ENCODE measurements at regions not wholly inside any gene's neighbourhood (a gene's known extent, or its start where the extent isn't known, plus 50 kb on each side); places are given as distances from the start of the nearest gene placed in this dataset.
"Not testable (repeated sequence)": the region's sequence is repeated elsewhere in the genome, so short reads cannot be mapped to it uniquely, and the experiment has no call there.

DNA sequence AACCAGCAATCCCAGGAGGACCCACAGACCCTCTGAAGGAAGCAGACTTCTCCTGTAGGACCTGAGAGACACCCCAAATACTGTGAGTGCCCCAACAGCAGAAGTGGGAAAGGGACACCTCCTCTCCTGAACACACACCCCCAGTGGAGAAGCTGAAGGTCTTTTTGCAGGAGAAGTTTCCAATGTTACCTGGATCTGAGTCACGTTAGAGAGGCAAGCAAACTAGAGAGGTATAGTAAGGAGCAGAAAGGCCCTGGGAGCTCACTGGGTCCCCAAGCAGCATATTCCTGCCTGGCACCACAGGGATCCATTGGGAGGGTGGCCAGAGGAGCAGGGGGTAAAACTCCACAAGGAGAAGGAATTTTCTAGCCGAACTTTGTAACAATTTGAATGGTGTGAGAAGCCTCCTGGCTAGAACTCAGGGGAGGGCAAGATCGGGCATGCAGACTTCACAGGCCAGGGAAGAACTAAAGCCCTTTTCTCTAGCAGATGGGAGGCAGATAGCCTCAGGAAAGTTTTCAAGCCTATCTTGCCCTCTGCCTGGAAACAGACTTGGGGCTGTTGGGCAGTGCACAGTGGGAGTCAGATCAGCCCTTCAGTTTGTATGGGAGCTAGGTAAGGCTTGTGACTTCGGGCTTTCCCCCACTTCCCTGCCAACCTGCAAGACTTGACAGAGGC, 68.2 kb upstream of the SSTR4 start:
- DNase-seq = no peak

DNA sequence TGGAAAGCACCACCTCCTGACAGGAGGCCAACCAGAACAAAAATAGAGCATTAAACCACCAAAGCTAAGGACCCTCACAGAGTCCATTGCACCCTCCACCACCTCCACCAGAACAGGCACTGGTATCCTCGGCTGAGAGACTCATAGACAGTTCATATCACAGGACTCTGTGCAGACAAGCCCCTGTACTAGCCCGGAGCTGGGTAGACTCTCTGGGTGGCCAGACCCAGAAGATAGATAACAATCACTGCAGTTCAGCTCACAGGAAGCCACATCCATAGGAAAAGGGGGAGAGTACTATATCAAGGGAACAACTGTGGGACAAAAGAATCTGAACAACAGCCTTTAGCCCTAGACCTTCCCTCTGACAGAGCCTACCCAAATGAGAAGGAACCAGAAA, 67.4 kb upstream of the SSTR4 start:
- not testable (repeated sequence) for DNase-seq

DNA sequence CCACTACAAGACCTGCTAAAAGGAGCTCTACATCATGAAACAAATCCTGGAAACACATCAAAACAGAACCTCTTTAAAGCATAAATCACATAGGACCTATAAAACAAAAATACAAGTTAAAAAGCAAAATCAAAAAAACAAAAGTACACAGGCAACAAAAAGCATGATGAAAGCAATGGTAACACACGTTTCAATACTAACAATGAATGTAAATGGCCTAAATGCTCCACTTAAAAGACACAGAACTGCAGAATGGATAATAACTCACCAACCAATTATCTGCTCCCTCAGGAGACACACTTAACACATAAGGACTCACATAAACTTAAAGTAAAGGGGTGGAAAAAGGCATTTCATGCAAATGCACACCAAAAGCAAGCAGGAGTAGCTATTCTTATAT, 66.1 kb upstream of the SSTR4 start:
- DNase-seq = not testable (repeated sequence)

DNA sequence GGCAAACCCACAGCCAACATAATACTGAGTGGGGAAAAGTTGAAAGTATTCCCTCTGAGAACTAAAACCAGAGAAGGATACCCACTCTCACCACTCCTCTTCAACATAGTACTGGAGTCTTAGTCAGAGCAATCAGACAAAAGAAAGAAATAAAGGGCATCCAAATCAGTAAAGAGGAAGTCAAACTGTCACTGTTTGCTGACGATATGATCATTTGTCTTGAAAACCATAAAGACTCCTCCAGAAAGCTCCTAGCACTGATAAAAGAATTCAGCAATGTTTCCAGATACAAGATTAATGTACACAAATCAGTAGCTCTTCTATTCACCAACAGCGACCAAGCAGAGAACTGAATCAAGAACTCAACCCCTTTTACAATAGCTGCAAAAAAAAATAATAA, 64.0 kb upstream of the SSTR4 start:
- DNase-seq = not testable (repeated sequence)

DNA sequence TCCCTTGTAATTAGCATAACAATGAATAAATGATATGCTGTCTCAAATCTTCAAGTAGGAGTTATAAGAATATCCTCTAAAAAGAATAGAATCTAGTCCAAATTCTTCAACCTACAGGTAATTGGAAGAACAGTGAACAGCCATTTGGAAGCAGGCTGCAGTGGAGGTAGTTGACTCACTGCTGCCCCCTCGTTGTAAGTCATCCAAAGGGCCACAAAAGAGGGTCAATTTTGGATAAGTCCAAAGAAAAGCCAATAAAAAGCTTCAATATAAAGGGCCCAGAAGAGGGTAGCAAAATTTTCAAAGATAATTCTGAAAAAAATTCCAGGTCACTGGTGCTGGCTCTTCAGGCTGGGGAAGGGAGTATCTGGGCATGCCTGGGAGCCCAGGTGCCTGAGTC, 60.8 kb upstream of the SSTR4 start:
- DNase-seq = no peak

DNA sequence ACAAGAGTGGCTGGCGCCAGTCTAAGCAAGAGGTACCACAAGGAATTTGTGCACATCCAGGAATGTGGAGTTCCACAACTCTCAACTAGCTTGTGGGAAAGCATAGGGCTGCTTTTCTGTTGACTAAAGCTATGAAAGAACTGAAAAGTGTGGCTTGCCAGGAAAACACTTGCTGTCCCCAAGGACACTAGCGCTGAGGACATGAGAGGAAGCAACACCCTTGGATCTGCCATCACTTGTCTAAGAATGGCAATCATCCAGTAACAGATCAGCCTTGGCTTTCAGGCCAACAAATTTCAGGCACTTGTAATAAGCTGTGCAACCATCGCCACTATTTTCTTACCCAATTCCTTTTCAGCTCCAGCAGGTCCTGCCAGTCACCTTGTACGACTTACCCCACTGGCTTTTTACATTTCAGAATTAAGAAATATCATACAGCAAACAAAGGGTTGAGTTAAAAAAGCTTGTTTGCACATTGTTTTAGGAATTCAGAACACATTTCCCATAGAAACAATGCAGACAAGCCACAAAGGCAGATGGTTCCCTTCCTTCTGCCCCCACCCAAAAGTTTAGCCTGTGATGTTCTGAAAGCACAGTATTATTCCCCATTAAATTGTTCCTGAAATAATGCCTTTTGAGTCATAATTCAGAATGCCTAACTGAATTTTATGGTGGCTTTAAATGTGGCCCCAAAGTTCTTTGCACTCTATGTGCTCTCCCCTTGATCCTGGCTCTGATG, 57.9 kb upstream of the SSTR4 start:
- DNase-seq = no peak

DNA sequence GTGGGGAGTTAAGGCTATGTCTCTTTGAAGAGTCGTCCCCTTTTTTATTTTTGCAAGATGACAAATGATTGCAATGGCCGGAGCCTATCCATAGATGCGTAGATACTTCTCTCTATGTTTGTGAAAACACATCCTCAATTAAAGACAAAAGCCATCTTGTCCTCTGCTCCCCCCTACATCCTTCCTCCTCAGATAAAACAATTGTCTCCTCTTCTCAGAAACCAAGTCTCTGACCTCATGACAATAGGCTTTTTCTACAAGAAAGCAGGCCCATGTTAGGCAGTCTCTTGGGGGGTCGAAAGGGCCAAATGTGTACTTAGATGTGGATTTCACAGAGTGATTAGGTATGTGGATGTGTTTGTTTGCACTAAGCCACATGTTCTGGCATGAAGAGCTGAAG, 51.1 kb upstream of the SSTR4 start:
- no peak for DNase-seq

DNA sequence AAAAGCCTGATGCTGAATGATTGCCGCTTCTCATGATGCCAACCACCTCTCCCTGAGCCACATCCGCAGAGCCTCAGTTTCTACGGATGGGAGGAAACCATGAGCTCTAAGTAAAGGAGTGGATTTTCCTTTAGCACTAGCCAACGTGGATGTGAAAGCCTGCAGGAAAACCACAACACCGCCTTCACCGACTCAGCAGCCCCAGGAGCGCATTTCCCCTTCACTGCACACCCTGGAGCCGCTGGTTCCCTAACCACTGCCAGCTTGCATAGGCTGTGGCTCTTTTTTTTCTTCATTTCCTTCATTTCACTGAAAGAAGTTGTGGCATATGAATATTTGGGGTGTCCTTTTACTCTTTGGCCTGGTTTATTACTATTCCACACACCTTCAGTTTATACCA, 50.5 kb upstream of the SSTR4 start:
- no peak for DNase-seq

DNA sequence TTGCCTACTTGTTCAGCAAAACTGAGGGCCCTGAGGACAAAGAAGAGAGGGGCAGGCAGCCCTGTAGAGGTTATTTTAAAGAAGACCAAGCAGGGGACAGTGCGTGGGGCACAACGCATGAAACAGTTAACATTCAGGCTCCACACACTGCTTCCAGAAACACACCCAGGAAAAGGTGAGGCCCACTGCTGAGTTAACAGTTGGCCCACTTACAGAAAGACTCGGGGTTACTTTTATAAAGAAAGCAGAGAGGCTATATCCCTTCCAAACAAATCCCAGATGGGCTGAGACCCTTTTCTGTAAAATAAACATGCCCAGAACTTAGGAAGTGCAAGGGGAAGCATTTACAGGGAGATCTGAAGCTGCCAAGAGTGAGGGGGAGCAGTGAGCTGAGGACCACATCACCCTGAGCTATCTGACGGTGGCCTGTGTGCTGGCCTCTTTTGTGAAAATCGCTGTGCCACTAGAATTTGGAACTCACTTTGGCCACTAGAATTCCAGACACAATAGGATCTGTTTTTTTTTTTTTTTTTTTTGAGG, 49.8 kb upstream of the SSTR4 start:
- DNase-seq = no peak
